Adipocyte (in vitro differentiated cells): ENCODE measurements at regions not wholly inside any gene's neighbourhood (a gene's known extent, or its start where the extent isn't known, plus 50 kb on each side); places are given as distances from the start of the nearest gene placed in this dataset.

Source experiments
- DNase-seq: peaks from one replicate; pipeline ENCODE4 v3.0.0-alpha.2; 2015; ENCODE audit warnings: low read depth
- H3K27me3 ChIP-seq: replicated peaks from 2 replicates; pipeline ENCODE4 v1.7.0; 2013; ENCODE audit warnings: mild to moderate bottlenecking, low read length, moderate library complexity; ENCODE audit not compliant: control insufficient read depth, insufficient read depth
- H3K36me3 ChIP-seq: 2 replicates; pipeline ENCODE4 v1.7.0; 2013; ENCODE audit warnings: low read length, mild to moderate bottlenecking, moderate library complexity; ENCODE audit not compliant: control insufficient read depth, insufficient read depth, severe bottlenecking
- H3K4me1 ChIP-seq: 2 replicates; pipeline ENCODE4 v1.7.0; 2013; ENCODE audit warnings: mild to moderate bottlenecking, low read length, moderate library complexity; ENCODE audit not compliant: control insufficient read depth, insufficient read depth
- H3K4me3 ChIP-seq: 2 replicates; pipeline ENCODE4 v1.7.0; 2013; ENCODE audit warnings: mild to moderate bottlenecking, low read length, moderate library complexity
- H3K9ac ChIP-seq: 2 replicates; pipeline ENCODE4 v1.7.0; 2013; ENCODE audit warnings: mild to moderate bottlenecking, low read length, moderate library complexity
- H3K9me3 ChIP-seq: 2 replicates; pipeline ENCODE4 v1.7.0; 2013; ENCODE audit warnings: mild to moderate bottlenecking, low read length, moderate library complexity; ENCODE audit not compliant: control insufficient read depth

- Histone ChIP-seq H3K4me3 (no peak overlapping the region), H3K9ac (no peak overlapping the region), H3K27me3 (no peaks in the 10 kb centered on the region), H3K4me1 (no peaks in the 10 kb centered on the region), H3K9me3 (peaks cover 5% of the 10 kb centered on the region), H3K36me3 (no peaks in the 10 kb centered on the region)
- DNase-seq: no peak
Measured at GRCh38 chr2:6089474-6089873, 397.3 kb downstream of the SOX11 start.

GRCh38 chr2:6103372-6103771, 411.2 kb downstream of the SOX11 start:
- DNase-seq: no peak
- no peaks in the 10 kb centered on the region for H3K4me1 ChIP-seq
- no peak overlapping the region for H3K9ac ChIP-seq

GRCh38 chr2:6103949-6104348, 411.8 kb downstream of the SOX11 start:
- Histone ChIP-seq H3K27me3 (no peaks in the 10 kb centered on the region), H3K4me1 (no peaks in the 10 kb centered on the region), H3K36me3 (no peaks in the 10 kb centered on the region), H3K4me3 (no peak overlapping the region), H3K9ac (no peak overlapping the region), H3K9me3 (no peaks in the 10 kb centered on the region)
- DNase-seq: no peak

More at GRCh38 chr2:6103372-6103771, 411.2 kb downstream of the SOX11 start:
- Histone ChIP-seq H3K9me3 (no peaks in the 10 kb centered on the region), H3K4me3 (no peak overlapping the region), H3K27me3 (no peaks in the 10 kb centered on the region), H3K36me3 (no peaks in the 10 kb centered on the region)

- no peak overlapping the region for H3K4me3 ChIP-seq
- DNase-seq: no peak
- H3K9me3 ChIP-seq: no peaks in the 10 kb centered on the region
- H3K27me3 ChIP-seq: no peaks in the 10 kb centered on the region
- no peaks in the 10 kb centered on the region for H3K36me3 ChIP-seq
- no peaks in the 10 kb centered on the region for H3K4me1 ChIP-seq
- no peak overlapping the region for H3K9ac ChIP-seq
Measured at GRCh38 chr2:6107290-6107689, 415.1 kb downstream of the SOX11 start.

- H3K4me1 ChIP-seq: no peaks in the 10 kb centered on the region
- H3K36me3 ChIP-seq: no peaks in the 10 kb centered on the region
- H3K4me3 ChIP-seq: no peak overlapping the region
- no peaks in the 10 kb centered on the region for H3K27me3 ChIP-seq
- no peak for DNase-seq
- H3K9me3 ChIP-seq: no peaks in the 10 kb centered on the region
- H3K9ac ChIP-seq: no peak overlapping the region
Measured at GRCh38 chr2:6109831-6110230, 417.6 kb downstream of the SOX11 start.

GRCh38 chr2:6111781-6112261, 419.6 kb downstream of the SOX11 start:
- H3K9me3 ChIP-seq: no peaks in the 10 kb centered on the region
- no peaks in the 10 kb centered on the region for H3K4me1 ChIP-seq
- no peaks in the 10 kb centered on the region for H3K36me3 ChIP-seq
- no peak overlapping the region for H3K9ac ChIP-seq
- no peak overlapping the region for H3K4me3 ChIP-seq
- DNase-seq: no peak
- no peaks in the 10 kb centered on the region for H3K27me3 ChIP-seq

GRCh38 chr2:6113786-6114185, 421.6 kb downstream of the SOX11 start:
- no peak overlapping the region for H3K9ac ChIP-seq
- H3K36me3 ChIP-seq: no peaks in the 10 kb centered on the region
- no peaks in the 10 kb centered on the region for H3K27me3 ChIP-seq
- no peak for DNase-seq
- H3K4me1 ChIP-seq: no peaks in the 10 kb centered on the region
- H3K4me3 ChIP-seq: no peak overlapping the region
- no peaks in the 10 kb centered on the region for H3K9me3 ChIP-seq

GRCh38 chr2:6127718-6128117, 435.5 kb downstream of the SOX11 start:
- peaks cover 2% of the 10 kb centered on the region for H3K9me3 ChIP-seq
- no peaks in the 10 kb centered on the region for H3K27me3 ChIP-seq
- no peaks in the 10 kb centered on the region for H3K4me1 ChIP-seq
- no peaks in the 10 kb centered on the region for H3K36me3 ChIP-seq
- no peak overlapping the region for H3K4me3 ChIP-seq
- no peak for DNase-seq
- no peak overlapping the region for H3K9ac ChIP-seq

GRCh38 chr2:6139142-6139541, 447.0 kb downstream of the SOX11 start:
- Histone ChIP-seq H3K4me3 (no peak overlapping the region), H3K9ac (no peak overlapping the region), H3K36me3 (no peaks in the 10 kb centered on the region), H3K9me3 (peaks cover 13% of the 10 kb centered on the region), H3K4me1 (no peaks in the 10 kb centered on the region), H3K27me3 (no peaks in the 10 kb centered on the region)
- no peak for DNase-seq

- no peaks in the 10 kb centered on the region for H3K36me3 ChIP-seq
- H3K9ac ChIP-seq: no peak overlapping the region
- peaks cover 15% of the 10 kb centered on the region for H3K9me3 ChIP-seq
- H3K27me3 ChIP-seq: no peaks in the 10 kb centered on the region
- no peak for DNase-seq
- H3K4me1 ChIP-seq: no peaks in the 10 kb centered on the region
- H3K4me3 ChIP-seq: no peak overlapping the region
Measured at GRCh38 chr2:6139916-6140315, 447.7 kb downstream of the SOX11 start.

GRCh38 chr2:6140509-6140908, 448.3 kb downstream of the SOX11 start:
- Histone ChIP-seq H3K4me3 (no peak overlapping the region), H3K4me1 (no peaks in the 10 kb centered on the region), H3K9ac (no peak overlapping the region), H3K9me3 (peaks cover 15% of the 10 kb centered on the region), H3K36me3 (no peaks in the 10 kb centered on the region), H3K27me3 (no peaks in the 10 kb centered on the region)
- DNase-seq: no peak

GRCh38 chr2:6143812-6144211, 451.6 kb downstream of the SOX11 start:
- Histone ChIP-seq H3K4me1 (no peaks in the 10 kb centered on the region), H3K4me3 (no peak overlapping the region), H3K27me3 (no peaks in the 10 kb centered on the region), H3K36me3 (no peaks in the 10 kb centered on the region), H3K9me3 (peaks cover 12% of the 10 kb centered on the region), H3K9ac (no peak overlapping the region)
- no peak for DNase-seq
